ENCODE measurements at regions not wholly inside any gene's neighbourhood (a gene's known extent, or its start where the extent isn't known, plus 50 kb on each side); places are given as distances from the start of the nearest gene placed in this dataset.
A peak's percentile ranks its signal among the peaks of the same experiment; 100 is the strongest.

- no peak overlapping the region for H3K4ac ChIP-seq (ENCODE audit: low read length)
- DNase-seq (ENCODE audit: low spot score): no peak
- peaks cover 0 to 5% of the 10 kb centered on the region in 2 donors for H3K9me3 ChIP-seq (replicated peaks in 1 of 2; ENCODE audit: control insufficient read depth in 2 of 2, insufficient read depth in 1 of 2, low read depth in 1 of 2, low read length in 2 of 2)
- H3K4me2 ChIP-seq (ENCODE audit: insufficient read depth, low read length, poor library complexity, severe bottlenecking): no peak overlapping the region
- H3K27ac ChIP-seq (replicated peaks; ENCODE audit: low read length): no peak overlapping the region
- H2BK5ac ChIP-seq (ENCODE audit: low read length): no peak overlapping the region
- no peak overlapping the region for H4K8ac ChIP-seq (ENCODE audit: low read depth, low read length)
- H2BK15ac ChIP-seq (ENCODE audit: low read length): no peak overlapping the region
- no peak overlapping the region for H2BK120ac ChIP-seq (ENCODE audit: low read depth, low read length)
- no peak overlapping the region for H2AK5ac ChIP-seq (ENCODE audit: low read depth, low read length)
- no peak overlapping the region for H3K23ac ChIP-seq (ENCODE audit: low read depth, low read length, poor library complexity)
- no peak overlapping the region for H2AFZ ChIP-seq (ENCODE audit: low read length)
- no CpG with 5 or more reads among the region's 3 CpGs for WGBS, 2 donors (ENCODE audit: extremely low coverage in 2 of 2, insufficient read length in 2 of 2, insufficient replicate concordance in 1 of 2)
- peak overlapping the region; percentile 71 for H3K14ac ChIP-seq (ENCODE audit: low read length)
- H3K18ac ChIP-seq (ENCODE audit: low read length): no peak overlapping the region
- no peak overlapping the region for H3K9ac ChIP-seq (ENCODE audit: low read depth, low read length, poor library complexity)
- H3K4me3 ChIP-seq (ENCODE audit: low read length in 2 of 2): no peak overlapping the region
- no peaks in the 10 kb centered on the region for H3K27me3 ChIP-seq (ENCODE audit: control insufficient read depth in 3 of 3, insufficient read depth in 3 of 3, low read depth in 1 of 3, low read length in 3 of 3)
- H3K36me3 ChIP-seq (replicated peaks in 1 of 2; ENCODE audit: control insufficient read depth in 2 of 2, insufficient read depth in 2 of 2, low read length in 2 of 2): no peaks in the 10 kb centered on the region
- no peak overlapping the region for H2BK12ac ChIP-seq (ENCODE audit: low read length)
- no peak overlapping the region for H4K91ac ChIP-seq (ENCODE audit: low read depth, low read length, poor library complexity)
- no peaks in the 10 kb centered on the region for H3K4me1 ChIP-seq (ENCODE audit: control insufficient read depth in 2 of 2, insufficient read depth in 1 of 2, low read depth in 1 of 2, low read length in 2 of 2)
- H3K79me1 ChIP-seq (ENCODE audit: low read depth, low read length): no peaks in the 10 kb centered on the region
Measured at GRCh38 chr13:67726979-67727378, 496.8 kb upstream of the PCDH9 start.

GRCh38 chr13:67725999-67726398 is 495.9 kb upstream of the PCDH9 start:
- H3K18ac ChIP-seq (ENCODE audit: low read length): no peak overlapping the region
- H3K23ac ChIP-seq (ENCODE audit: low read depth, low read length, poor library complexity): no peak overlapping the region
- no peak overlapping the region for H3K4me3 ChIP-seq (ENCODE audit: low read length in 2 of 2)
- H3K9ac ChIP-seq (ENCODE audit: low read depth, low read length, poor library complexity): no peak overlapping the region
- H3K4me2 ChIP-seq (ENCODE audit: insufficient read depth, low read length, poor library complexity, severe bottlenecking): no peak overlapping the region
- H2BK120ac ChIP-seq (ENCODE audit: low read depth, low read length): no peak overlapping the region
- no peak overlapping the region for H4K91ac ChIP-seq (ENCODE audit: low read depth, low read length, poor library complexity)
- no peak overlapping the region for H3K14ac ChIP-seq (ENCODE audit: low read length)
- no CpG with 5 or more reads among the region's 2 CpGs for WGBS, 2 donors (ENCODE audit: extremely low coverage in 2 of 2, insufficient read length in 2 of 2, insufficient replicate concordance in 1 of 2)
- no peak overlapping the region for H3K27ac ChIP-seq (replicated peaks; ENCODE audit: low read length)
- H4K8ac ChIP-seq (ENCODE audit: low read depth, low read length): no peak overlapping the region
- H3K9me3 ChIP-seq (replicated peaks in 1 of 2; ENCODE audit: control insufficient read depth in 2 of 2, insufficient read depth in 1 of 2, low read depth in 1 of 2, low read length in 2 of 2): peaks cover 0 to 5% of the 10 kb centered on the region in 2 donors
- H3K4me1 ChIP-seq (ENCODE audit: control insufficient read depth in 2 of 2, insufficient read depth in 1 of 2, low read depth in 1 of 2, low read length in 2 of 2): no peaks in the 10 kb centered on the region
- no peaks in the 10 kb centered on the region for H3K79me1 ChIP-seq (ENCODE audit: low read depth, low read length)
- H2BK5ac ChIP-seq (ENCODE audit: low read length): no peak overlapping the region
- no peak overlapping the region for H2AFZ ChIP-seq (ENCODE audit: low read length)
- DNase-seq (ENCODE audit: low spot score): no peak
- no peak overlapping the region for H3K4ac ChIP-seq (ENCODE audit: low read length)
- no peaks in the 10 kb centered on the region for H3K27me3 ChIP-seq (ENCODE audit: control insufficient read depth in 3 of 3, insufficient read depth in 3 of 3, low read depth in 1 of 3, low read length in 3 of 3)
- no peak overlapping the region for H2BK15ac ChIP-seq (ENCODE audit: low read length)
- no peaks in the 10 kb centered on the region for H3K36me3 ChIP-seq (replicated peaks in 1 of 2; ENCODE audit: control insufficient read depth in 2 of 2, insufficient read depth in 2 of 2, low read length in 2 of 2)
- H2AK5ac ChIP-seq (ENCODE audit: low read depth, low read length): no peak overlapping the region
- H2BK12ac ChIP-seq (ENCODE audit: low read length): no peak overlapping the region

GRCh38 chr13:67713571-67713970 is 483.4 kb upstream of the PCDH9 start:
- Histone ChIP-seq H3K79me1 (ENCODE audit: low read depth, low read length) (no peaks in the 10 kb centered on the region), H3K4me2 (ENCODE audit: insufficient read depth, low read length, poor library complexity, severe bottlenecking) (no peak overlapping the region), H3K9ac (ENCODE audit: low read depth, low read length, poor library complexity) (no peak overlapping the region), H3K4me3 (ENCODE audit: low read length in 2 of 2) (no peak overlapping the region), H3K4me1 (ENCODE audit: control insufficient read depth in 2 of 2, insufficient read depth in 1 of 2, low read depth in 1 of 2, low read length in 2 of 2) (no peaks in the 10 kb centered on the region), H4K91ac (ENCODE audit: low read depth, low read length, poor library complexity) (no peak overlapping the region), H2AFZ (ENCODE audit: low read length) (no peak overlapping the region), H3K36me3 (replicated peaks in 1 of 2; ENCODE audit: control insufficient read depth in 2 of 2, insufficient read depth in 2 of 2, low read length in 2 of 2) (no peaks in the 10 kb centered on the region), H2BK120ac (ENCODE audit: low read depth, low read length) (no peak overlapping the region), H2BK15ac (ENCODE audit: low read length) (no peak overlapping the region), H3K9me3 (replicated peaks in 1 of 2; ENCODE audit: control insufficient read depth in 2 of 2, insufficient read depth in 1 of 2, low read depth in 1 of 2, low read length in 2 of 2) (no peaks in the 10 kb centered on the region), H2AK5ac (ENCODE audit: low read depth, low read length) (no peak overlapping the region), H3K23ac (ENCODE audit: low read depth, low read length, poor library complexity) (no peak overlapping the region), H3K18ac (ENCODE audit: low read length) (no peak overlapping the region), H2BK5ac (ENCODE audit: low read length) (no peak overlapping the region), H3K14ac (ENCODE audit: low read length) (no peak overlapping the region), H3K27ac (replicated peaks; ENCODE audit: low read length) (no peak overlapping the region), H4K8ac (ENCODE audit: low read depth, low read length) (no peak overlapping the region), H3K27me3 (ENCODE audit: control insufficient read depth in 3 of 3, insufficient read depth in 3 of 3, low read depth in 1 of 3, low read length in 3 of 3) (no peaks in the 10 kb centered on the region), H2BK12ac (ENCODE audit: low read length) (no peak overlapping the region), H3K4ac (ENCODE audit: low read length) (no peak overlapping the region)
- no peak for DNase-seq (ENCODE audit: low spot score)
- no CpG with 5 or more reads among the region's 1 CpG for WGBS, 2 donors (ENCODE audit: extremely low coverage in 2 of 2, insufficient read length in 2 of 2, insufficient replicate concordance in 1 of 2)

- Histone ChIP-seq H3K9ac (ENCODE audit: low read depth, low read length, poor library complexity) (no peak overlapping the region), H3K27ac (replicated peaks; ENCODE audit: low read length) (no peak overlapping the region), H2BK120ac (ENCODE audit: low read depth, low read length) (no peak overlapping the region), H2AFZ (ENCODE audit: low read length) (peak overlapping the region; percentile 69), H3K36me3 (replicated peaks in 1 of 2; ENCODE audit: control insufficient read depth in 2 of 2, insufficient read depth in 2 of 2, low read length in 2 of 2) (no peaks in the 10 kb centered on the region), H2BK5ac (ENCODE audit: low read length) (no peak overlapping the region), H2AK5ac (ENCODE audit: low read depth, low read length) (no peak overlapping the region), H3K4me3 (ENCODE audit: low read length in 2 of 2) (no peak overlapping the region), H3K4me1 (ENCODE audit: control insufficient read depth in 2 of 2, insufficient read depth in 1 of 2, low read depth in 1 of 2, low read length in 2 of 2) (peaks cover 0 to 1% of the 10 kb centered on the region in 2 donors), H3K79me1 (ENCODE audit: low read depth, low read length) (no peaks in the 10 kb centered on the region), H3K14ac (ENCODE audit: low read length) (no peak overlapping the region), H3K4ac (ENCODE audit: low read length) (no peak overlapping the region), H3K4me2 (ENCODE audit: insufficient read depth, low read length, poor library complexity, severe bottlenecking) (no peak overlapping the region), H4K91ac (ENCODE audit: low read depth, low read length, poor library complexity) (no peak overlapping the region), H2BK15ac (ENCODE audit: low read length) (no peak overlapping the region), H3K9me3 (replicated peaks in 1 of 2; ENCODE audit: control insufficient read depth in 2 of 2, insufficient read depth in 1 of 2, low read depth in 1 of 2, low read length in 2 of 2) (no peaks in the 10 kb centered on the region), H3K18ac (ENCODE audit: low read length) (no peak overlapping the region), H4K8ac (ENCODE audit: low read depth, low read length) (no peak overlapping the region), H2BK12ac (ENCODE audit: low read length) (no peak overlapping the region), H3K27me3 (ENCODE audit: control insufficient read depth in 3 of 3, insufficient read depth in 3 of 3, low read depth in 1 of 3, low read length in 3 of 3) (no peaks in the 10 kb centered on the region), H3K23ac (ENCODE audit: low read depth, low read length, poor library complexity) (no peak overlapping the region)
- no CpG with 5 or more reads among the region's 3 CpGs for WGBS, 2 donors (ENCODE audit: extremely low coverage in 2 of 2, insufficient read length in 2 of 2, insufficient replicate concordance in 1 of 2)
- DNase-seq (ENCODE audit: low spot score): no peak
Measured at GRCh38 chr13:67696775-67697174, 466.6 kb upstream of the PCDH9 start.
